ENCODE measurements at regions not wholly inside any gene's neighbourhood (a gene's known extent, or its start where the extent isn't known, plus 50 kb on each side); places are given as distances from the start of the nearest gene placed in this dataset.

DNA sequence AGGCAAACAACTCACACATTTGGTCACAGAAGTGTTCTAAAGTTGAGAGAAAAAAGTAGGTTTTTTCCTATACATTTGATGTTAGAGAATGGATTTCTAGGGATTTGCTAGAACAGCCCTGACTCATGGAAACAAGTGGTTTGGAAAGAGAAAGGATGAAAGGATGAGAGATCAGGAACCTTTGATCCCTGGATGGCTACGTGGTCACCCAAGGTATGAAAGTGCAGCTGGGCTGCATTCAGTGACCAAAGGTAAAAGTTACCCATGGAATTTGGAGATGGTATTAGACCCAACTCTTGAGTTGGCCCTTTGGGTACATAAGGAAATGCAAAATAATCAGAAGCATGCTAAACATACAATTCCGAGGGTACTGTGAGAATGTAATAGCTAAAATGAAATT is 61.3 kb upstream of the SPIN1 start:
- no peak for TF ChIP-seq CTCF (conservative IDR thresholded peaks at IDR 0.05; ENCODE audit: control insufficient read depth, insufficient read depth, low read depth, low read length)
- H3K4me3 ChIP-seq (ENCODE audit: control insufficient read depth, low read depth, low read length), result no peak overlapping the region
- no peak for DNase-seq (ENCODE audit: low read depth)

DNA sequence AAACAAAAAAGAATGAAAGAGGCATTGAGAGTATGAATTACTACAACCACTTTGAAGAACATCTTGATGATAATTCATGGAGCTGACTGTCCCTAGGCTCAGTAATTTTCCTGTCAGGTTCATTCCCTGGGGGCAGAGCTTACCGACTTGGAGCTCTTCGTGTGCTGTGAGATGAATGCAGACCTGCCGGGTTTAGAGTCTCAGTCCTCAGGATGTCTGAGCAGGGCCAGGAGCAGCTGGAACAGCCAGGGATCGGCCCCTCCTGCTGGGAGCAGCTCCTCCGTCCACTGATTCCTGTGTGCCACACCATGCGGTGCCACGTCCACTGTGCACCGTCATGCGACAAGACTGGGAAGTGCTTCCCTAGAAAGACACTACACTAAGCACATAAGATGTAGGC is 62.2 kb upstream of the SPIN1 start:
- no peak for TF ChIP-seq CTCF (conservative IDR thresholded peaks at IDR 0.05; ENCODE audit: control insufficient read depth, insufficient read depth, low read depth, low read length)
- no peak overlapping the region for H3K4me3 ChIP-seq (ENCODE audit: control insufficient read depth, low read depth, low read length)
- no peak for DNase-seq (ENCODE audit: low read depth)

GRCh38 chr9:88322906-88323566 is 65.2 kb upstream of the SPIN1 start:
- DNase-seq (ENCODE audit: low read depth), result no peak
- H3K4me3 ChIP-seq (ENCODE audit: control insufficient read depth, low read depth, low read length), result no peak overlapping the region
- no peak for TF ChIP-seq CTCF (conservative IDR thresholded peaks at IDR 0.05; ENCODE audit: control insufficient read depth, insufficient read depth, low read depth, low read length)

DNA sequence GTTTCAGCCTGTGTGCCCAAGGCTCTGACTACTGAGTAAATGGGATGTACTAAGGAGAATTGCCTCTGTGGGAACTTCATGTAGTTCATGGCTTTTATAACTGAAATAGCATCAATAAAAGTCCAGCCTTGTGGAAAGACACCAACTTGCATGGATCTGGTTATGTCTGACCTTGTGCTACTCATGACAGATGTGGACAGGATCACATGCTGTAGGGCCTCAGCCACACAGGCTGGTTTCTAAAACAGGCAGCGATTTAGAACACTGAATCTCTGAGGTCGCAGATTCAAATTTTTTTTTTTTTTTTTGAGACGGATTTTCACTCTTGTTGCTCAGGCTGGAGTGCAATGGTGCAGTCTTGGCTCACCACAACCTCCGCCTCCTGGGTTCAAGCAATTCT is 66.5 kb upstream of the SPIN1 start:
- no peak overlapping the region for H3K4me3 ChIP-seq (ENCODE audit: control insufficient read depth, low read depth, low read length)
- DNase-seq (ENCODE audit: low read depth), result no peak
- TF ChIP-seq CTCF (conservative IDR thresholded peaks at IDR 0.05; ENCODE audit: control insufficient read depth, insufficient read depth, low read depth, low read length), result no peak

DNA sequence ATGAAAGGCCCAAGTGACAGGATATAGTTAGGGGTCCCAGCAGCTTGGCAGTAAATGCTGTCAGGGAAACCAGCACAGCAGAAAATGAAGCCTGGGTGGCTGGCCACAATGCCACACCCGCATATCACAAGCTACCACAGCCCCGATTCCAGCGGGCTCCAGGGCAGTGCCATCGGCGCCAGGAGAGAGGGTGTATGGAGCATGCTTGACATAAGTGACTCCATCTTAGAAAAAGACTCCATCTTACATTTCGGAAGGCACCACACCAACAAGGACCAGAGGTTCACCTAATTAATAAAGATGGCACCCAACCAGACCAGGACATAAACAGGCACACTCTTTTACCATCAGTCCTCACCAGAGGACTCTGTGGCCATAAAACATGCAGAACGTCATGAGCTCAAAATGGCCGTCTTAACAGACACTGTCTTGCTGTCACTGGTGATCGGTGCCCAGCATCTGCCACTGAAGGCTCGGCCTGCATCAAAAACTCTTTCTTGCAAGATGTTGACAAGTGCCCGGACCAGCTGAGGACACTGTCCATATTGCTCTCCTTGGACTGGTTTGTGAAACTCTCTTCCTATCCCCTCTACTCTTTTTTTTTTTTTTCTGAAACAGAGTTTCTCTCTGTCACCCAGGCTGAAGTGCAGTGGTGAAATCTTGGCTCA is 67.4 kb upstream of the SPIN1 start:
- DNase-seq (ENCODE audit: low read depth), result no peak
- no peak for TF ChIP-seq CTCF (conservative IDR thresholded peaks at IDR 0.05; ENCODE audit: control insufficient read depth, insufficient read depth, low read depth, low read length)
- no peak overlapping the region for H3K4me3 ChIP-seq (ENCODE audit: control insufficient read depth, low read depth, low read length)

DNA sequence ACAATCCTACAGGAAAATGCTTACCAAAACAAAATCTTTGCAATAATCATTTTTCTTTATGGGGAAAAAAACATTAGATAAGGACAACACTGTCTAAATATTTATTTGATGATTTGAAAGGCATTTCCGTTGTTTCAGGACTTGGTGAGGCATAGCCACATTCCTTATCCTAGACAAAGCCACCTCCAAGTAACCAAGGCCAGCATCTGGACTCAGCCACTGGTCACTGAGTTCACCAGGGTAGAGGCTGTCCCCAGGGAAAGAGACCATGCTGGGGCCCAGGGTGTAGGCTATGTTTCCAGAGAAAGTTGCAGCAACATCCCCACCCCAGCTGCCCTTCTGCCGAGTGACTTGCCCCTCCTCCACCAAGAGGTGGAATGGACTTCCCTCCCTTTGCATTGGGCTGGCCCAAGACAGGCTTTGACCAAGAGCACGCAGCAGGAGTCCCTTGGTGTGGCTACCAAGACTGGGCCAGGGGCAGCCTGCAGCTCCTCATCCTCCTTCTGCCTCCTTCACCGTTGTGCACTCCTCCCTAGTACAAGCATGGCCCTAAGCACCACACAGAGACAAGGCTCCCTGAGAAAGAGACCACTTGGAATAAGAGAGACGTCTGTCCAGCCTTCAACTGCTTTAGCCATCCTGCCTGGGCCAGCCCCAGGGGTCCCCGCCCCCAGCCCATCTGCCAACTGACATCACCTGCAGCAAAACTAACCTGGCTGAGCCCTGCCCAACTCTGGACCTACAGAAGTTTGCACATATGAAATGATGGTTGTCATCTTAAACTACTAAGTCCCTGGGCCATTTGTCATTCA is 68.1 kb upstream of the SPIN1 start:
- no peak for TF ChIP-seq CTCF (conservative IDR thresholded peaks at IDR 0.05; ENCODE audit: control insufficient read depth, insufficient read depth, low read depth, low read length)
- H3K4me3 ChIP-seq (ENCODE audit: control insufficient read depth, low read depth, low read length), result no peak overlapping the region
- no peak for DNase-seq (ENCODE audit: low read depth)

Measured in fibroblast of mammary gland (primary cell).